Lung (tissue), 11 donors: ENCODE measurements at regions not wholly inside any gene's neighbourhood (a gene's known extent, or its start where the extent isn't known, plus 50 kb on each side); places are given as distances from the start of the nearest gene placed in this dataset.

Experiments used
- ATAC-seq: fragments of 200-7000 bp; cut with Tn5 transposase; one replicate; pipeline ENCODE4 v1.9.1; 2020; ENCODE audit warnings: moderate number of reproducible peaks; ENCODE audit not compliant: insufficient read depth, low FRiP score
- DNase-seq, 3 donors: peaks; one replicate each; pipeline ENCODE4 v3.0.0-alpha.2; 2013 to 2017
- H3K27ac ChIP-seq, 2 donors: one replicate each; pipeline ENCODE4 v1.5.1; 2013; ENCODE audit warnings: mild to moderate bottlenecking in 2 of 2, moderate library complexity in 2 of 2, control low read depth in 1 of 2, inconsistent platforms in 1 of 2, low read depth in 1 of 2, low read length in 1 of 2
- H3K27me3 ChIP-seq, 3 donors: one replicate each; pipeline ENCODE4 v1.5.1; 2013; ENCODE audit warnings: low read length in 2 of 3; ENCODE audit not compliant: control insufficient read depth in 3 of 3, insufficient read depth in 3 of 3
- H3K36me3 ChIP-seq, 4 donors: one replicate each; pipeline ENCODE4 v1.5.1; 2013; ENCODE audit warnings: low read length in 4 of 4, mild to moderate bottlenecking in 1 of 4, moderate library complexity in 1 of 4; ENCODE audit not compliant: control insufficient read depth in 4 of 4, insufficient read depth in 4 of 4
- H3K4me1 ChIP-seq, 5 donors: one replicate each; pipeline ENCODE4 v1.5.1; 2013; ENCODE audit warnings: low read length in 5 of 5, mild to moderate bottlenecking in 2 of 5, moderate library complexity in 1 of 5; ENCODE audit not compliant: control insufficient read depth in 5 of 5, insufficient read depth in 5 of 5
- H3K4me3 ChIP-seq: one replicate; pipeline ENCODE4 v1.5.1; 2013; ENCODE audit warnings: mild to moderate bottlenecking, control low read depth, moderate library complexity
- H3K9ac ChIP-seq, 2 donors: one replicate each; pipeline ENCODE4 v1.5.1; 2013; ENCODE audit warnings: low read length in 2 of 2, control low read depth in 1 of 2; ENCODE audit not compliant: insufficient read depth in 1 of 2
- H3K9me3 ChIP-seq, 4 donors: one replicate each; pipeline ENCODE4 v1.5.1; 2013; ENCODE audit warnings: low read length in 3 of 4, mild to moderate bottlenecking in 1 of 4, moderate library complexity in 1 of 4; ENCODE audit not compliant: control insufficient read depth in 4 of 4, insufficient read depth in 3 of 4
- WGBS, 2 donors: extraction: QIAGEN DNeasy Blood & Tissue Kit; methylation state at CpG; one replicate each; pipeline ENCODE4 v1.1.7; 2013; 5-methylcytosine and 5-hydroxymethylcytosine counted together
- TF ChIP-seq, protein P1 (sequence below): IDR thresholded peaks from 2 replicates; pipeline ENCODE4 v1.5.1; 2012; ENCODE audit warnings: mild to moderate bottlenecking; ENCODE audit errors: control extremely low read depth, extremely low read depth
- donor health status: control.
- donor health status: control.
- donor health status: Bipolar disorder and iron deficiency.
- donor health status: healthy.
- donor health status: DM: yes; HTN: yes; CAD: no.

DNA sequence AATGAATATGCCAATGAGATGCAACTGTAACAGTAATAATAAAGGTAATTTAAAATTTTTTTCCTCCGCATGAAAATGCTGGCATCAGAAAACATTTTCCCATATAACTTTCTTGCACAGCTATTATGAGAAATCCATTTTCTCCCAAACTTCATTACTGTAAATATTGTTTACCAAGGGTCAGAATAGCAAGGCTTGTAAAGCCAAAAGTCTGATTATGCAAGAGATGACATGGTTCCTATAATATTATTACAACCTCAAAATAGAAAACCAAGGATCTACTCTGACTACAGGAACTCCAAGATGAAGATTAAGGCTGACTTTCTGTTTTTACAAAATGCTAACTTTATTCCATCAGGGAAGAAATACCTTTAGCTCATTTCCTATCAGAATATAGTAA lies 162.7 kb upstream of the CDK1 start:
- H3K4me3 ChIP-seq: no peak overlapping the region
- 92 to 94% methylated on average over 1 of the region's 1 CpG for WGBS, 2 donors
- no peaks in the 10 kb centered on the region for H3K36me3 ChIP-seq
- TF ChIP-seq, protein P1, sequence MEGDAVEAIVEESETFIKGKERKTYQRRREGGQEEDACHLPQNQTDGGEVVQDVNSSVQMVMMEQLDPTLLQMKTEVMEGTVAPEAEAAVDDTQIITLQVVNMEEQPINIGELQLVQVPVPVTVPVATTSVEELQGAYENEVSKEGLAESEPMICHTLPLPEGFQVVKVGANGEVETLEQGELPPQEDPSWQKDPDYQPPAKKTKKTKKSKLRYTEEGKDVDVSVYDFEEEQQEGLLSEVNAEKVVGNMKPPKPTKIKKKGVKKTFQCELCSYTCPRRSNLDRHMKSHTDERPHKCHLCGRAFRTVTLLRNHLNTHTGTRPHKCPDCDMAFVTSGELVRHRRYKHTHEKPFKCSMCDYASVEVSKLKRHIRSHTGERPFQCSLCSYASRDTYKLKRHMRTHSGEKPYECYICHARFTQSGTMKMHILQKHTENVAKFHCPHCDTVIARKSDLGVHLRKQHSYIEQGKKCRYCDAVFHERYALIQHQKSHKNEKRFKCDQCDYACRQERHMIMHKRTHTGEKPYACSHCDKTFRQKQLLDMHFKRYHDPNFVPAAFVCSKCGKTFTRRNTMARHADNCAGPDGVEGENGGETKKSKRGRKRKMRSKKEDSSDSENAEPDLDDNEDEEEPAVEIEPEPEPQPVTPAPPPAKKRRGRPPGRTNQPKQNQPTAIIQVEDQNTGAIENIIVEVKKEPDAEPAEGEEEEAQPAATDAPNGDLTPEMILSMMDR: no peak
- peaks cover 0 to 4% (median 0%) of the 10 kb centered on the region in 5 donors for H3K4me1 ChIP-seq
- ATAC-seq (no peak), DNase-seq (peak in 2 of 3 donors; percentile 30 to 57)
- H3K9me3 ChIP-seq: no peaks in the 10 kb centered on the region
- no peak overlapping the region for H3K9ac ChIP-seq
- no peaks in the 10 kb centered on the region for H3K27me3 ChIP-seq
- H3K27ac ChIP-seq: no peak overlapping the region

DNA sequence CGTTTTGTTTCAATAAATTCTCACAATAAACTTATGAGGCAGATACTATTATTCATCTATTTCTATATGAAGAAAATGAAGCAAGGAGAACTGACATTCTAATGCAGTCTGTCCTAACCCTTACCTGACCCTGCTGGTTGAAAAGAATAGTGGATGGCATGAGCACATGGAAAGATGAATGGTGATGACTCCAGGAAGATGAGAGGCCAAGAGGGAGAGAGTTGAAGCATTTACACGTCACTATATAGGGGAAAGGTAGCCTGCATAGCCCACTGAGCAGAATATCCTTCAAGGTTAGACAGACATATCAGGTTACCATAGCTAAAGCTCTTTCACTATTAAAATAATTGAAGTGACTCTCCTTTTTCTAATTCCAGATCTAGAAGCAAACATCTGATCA lies 163.9 kb upstream of the CDK1 start:
- H3K27ac ChIP-seq: no peak overlapping the region
- H3K9me3 ChIP-seq: no peaks in the 10 kb centered on the region
- H3K36me3 ChIP-seq: no peaks in the 10 kb centered on the region
- ATAC-seq (no peak), DNase-seq (no peak)
- no peaks in the 10 kb centered on the region for H3K27me3 ChIP-seq
- TF ChIP-seq, protein P1: no peak
- 80 to 81% methylated on average over 2 of the region's 2 CpGs for WGBS, 2 donors
- no peak overlapping the region for H3K4me3 ChIP-seq
- peaks cover 0 to 4% (median 0%) of the 10 kb centered on the region in 5 donors for H3K4me1 ChIP-seq
- no peak overlapping the region for H3K9ac ChIP-seq

DNA sequence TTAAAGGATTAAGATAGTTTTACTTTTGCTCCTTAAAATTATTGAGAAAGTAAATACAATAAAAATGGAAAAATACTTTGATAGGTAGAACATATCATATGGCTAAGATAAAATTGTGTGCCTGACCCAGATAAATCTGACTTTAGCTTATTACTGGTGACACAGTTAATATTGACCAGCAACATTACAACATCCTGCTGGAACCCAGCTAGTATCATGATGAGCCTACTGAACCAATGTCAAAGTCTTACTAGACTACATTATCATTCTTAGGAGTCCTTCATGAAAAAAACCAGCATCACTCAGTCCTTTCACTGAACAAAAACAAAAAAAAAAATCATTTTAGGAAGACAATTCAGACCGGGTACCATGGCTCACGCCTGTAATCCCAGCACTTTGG lies 164.8 kb upstream of the CDK1 start:
- TF ChIP-seq, protein P1: no peak
- H3K27ac ChIP-seq: no peak overlapping the region
- no peak overlapping the region for H3K9ac ChIP-seq
- no peaks in the 10 kb centered on the region for H3K9me3 ChIP-seq
- no peaks in the 10 kb centered on the region for H3K27me3 ChIP-seq
- H3K4me3 ChIP-seq: no peak overlapping the region
- DNase-seq (no peak), ATAC-seq (no peak)
- H3K4me1 ChIP-seq: peaks cover 0 to 4% (median 0%) of the 10 kb centered on the region in 5 donors
- 96 to 97% methylated on average over 2 of the region's 2 CpGs for WGBS, 2 donors
- no peaks in the 10 kb centered on the region for H3K36me3 ChIP-seq

DNA sequence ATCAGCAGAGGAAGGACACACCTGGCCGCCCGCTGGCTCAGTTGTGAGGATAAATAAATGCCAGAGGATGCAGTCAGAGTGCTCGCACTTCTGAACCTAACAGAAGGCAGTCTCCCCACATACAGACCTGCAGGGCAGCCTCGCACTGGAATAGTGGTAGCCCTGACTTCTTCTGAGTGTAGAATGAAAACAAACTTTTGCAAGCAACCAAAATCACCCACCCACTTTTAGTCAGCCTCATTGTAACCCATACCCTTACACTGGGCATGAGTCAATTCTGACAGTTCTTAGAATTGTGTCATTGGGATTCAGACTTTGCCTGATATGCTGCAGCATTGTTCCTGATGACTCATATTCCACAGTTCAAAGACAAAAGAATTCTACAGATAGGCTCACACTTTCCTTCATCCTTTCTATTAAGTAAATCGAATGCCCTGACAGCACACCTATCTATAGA lies 167.0 kb upstream of the CDK1 start:
- WGBS, 2 donors: 77 to 98% methylated on average over 5 of the region's 5 CpGs
- ATAC-seq: no peak
- no peak overlapping the region for H3K9ac ChIP-seq

More for the DNA sequence above, 167.0 kb upstream of the CDK1 start:
- Histone ChIP-seq H3K27ac (no peak overlapping the region), H3K36me3 (no peaks in the 10 kb centered on the region), H3K9me3 (no peaks in the 10 kb centered on the region), H3K4me3 (no peak overlapping the region), H3K4me1 (peaks cover 0 to 4% (median 0%) of the 10 kb centered on the region in 5 donors), H3K27me3 (no peaks in the 10 kb centered on the region)
- no peak for DNase-seq
- TF ChIP-seq, protein P1: no peak
